ENCODE measurements at regions not wholly inside any gene's neighbourhood (a gene's known extent, or its start where the extent isn't known, plus 50 kb on each side); places are given as distances from the start of the nearest gene placed in this dataset.
"Not testable (repeated sequence)": the region's sequence is repeated elsewhere in the genome, so short reads cannot be mapped to it uniquely, and the experiment has no call there.

DNA sequence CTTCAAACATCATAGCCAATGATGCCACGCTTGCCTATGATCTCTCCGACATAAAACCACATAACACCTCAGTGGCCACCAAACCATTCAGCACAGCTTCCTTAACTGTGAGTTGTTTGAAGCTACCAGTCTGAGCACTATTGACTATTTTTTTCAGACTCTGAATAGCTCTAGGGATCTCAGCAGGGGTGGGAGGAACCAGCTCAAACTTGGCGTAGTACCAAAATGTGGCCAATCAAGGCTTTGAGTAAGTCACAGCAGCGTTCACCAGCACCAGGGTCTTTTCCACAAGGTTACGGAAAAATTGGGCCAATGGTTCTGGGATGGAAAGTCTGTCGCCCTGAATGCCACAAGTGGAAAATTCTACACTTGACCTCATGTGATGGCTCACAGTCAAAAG lies 70.6 kb downstream of the SMPDL3A start:
- DNase-seq (ENCODE audit: low spot score) = no peak

GRCh38 chr6:122861594-122861993 lies 72.5 kb downstream of the SMPDL3A start:
- DNase-seq (ENCODE audit: low spot score) = no peak

- DNase-seq (ENCODE audit: low spot score) = no peak
Observed at GRCh38 chr6:122868137-122868536, 79.1 kb downstream of the SMPDL3A start.

DNA sequence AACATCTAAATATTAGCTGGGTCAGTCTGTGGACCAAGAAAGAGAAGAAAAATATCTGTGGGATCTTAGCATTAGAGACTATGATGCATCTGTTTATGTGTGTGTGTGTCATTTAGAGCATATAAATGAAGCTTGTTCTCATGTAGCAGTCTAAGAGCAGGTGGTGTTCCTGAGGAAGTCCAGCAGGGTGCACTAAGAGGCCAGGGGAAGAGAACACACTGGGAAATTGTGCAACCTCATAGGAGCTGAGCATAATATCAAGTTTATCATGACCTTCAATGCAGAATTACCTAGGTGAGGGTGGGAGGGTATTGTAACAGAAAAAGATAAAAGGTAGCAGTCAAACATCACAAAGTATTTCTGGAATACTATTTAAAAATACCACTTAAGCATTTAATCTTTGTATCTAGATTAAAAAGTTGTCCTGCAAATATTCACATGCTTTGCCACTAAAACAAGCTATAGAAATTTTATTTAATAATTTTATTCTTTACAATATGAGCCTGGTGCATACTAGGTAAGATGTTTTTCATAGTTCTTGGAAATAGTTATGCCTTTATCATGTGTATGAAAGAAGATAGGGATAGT lies 80.5 kb downstream of the SMPDL3A start:
- peak; percentile 52 for DNase-seq (ENCODE audit: low spot score)

DNA sequence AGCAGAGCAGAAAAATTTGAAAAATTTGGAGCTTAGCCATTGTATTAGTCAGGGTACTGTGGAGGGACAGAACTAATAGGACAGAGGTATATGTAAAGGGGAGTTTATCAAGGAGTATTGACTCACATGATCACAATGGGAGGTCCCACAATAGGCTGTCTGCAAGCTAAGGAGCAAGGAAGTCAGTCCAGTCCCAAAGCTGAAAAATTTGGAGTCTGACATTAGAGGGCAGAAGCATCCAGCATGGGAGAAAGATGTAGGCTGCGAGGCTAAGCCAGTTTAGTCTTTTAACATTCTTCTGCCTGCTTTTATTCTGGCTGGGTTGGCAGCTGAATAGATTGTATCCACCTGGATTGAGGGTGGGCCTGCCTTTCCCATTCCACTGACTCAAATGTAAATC lies 82.0 kb downstream of the SMPDL3A start:
- DNase-seq (ENCODE audit: low spot score) = no peak

- peak; percentile 12 for DNase-seq (ENCODE audit: low spot score)
Observed at GRCh38 chr6:122872311-122872710, 83.3 kb downstream of the SMPDL3A start.

GRCh38 chr6:122877302-122877701 lies 88.2 kb downstream of the SMPDL3A start:
- DNase-seq (ENCODE audit: low spot score) = no peak

DNA sequence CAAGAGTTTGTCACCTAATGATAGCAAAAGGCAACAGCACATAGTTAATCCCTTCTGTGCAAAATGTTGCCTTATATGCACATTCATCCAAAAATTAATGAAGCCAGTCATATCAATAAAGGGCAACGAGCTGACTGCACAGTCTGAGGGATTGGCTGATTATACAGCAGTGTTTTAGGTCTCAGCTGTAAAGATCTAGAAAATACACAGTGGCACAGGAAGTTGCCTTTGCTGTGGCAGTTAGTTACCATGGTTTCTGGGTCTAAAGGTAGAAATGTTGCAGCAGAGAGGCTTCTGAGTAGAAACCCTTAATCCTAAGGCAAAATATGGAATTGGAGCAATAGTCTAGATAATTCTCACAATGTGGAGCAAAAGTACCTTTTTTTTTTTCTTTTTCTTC lies 89.7 kb downstream of the SMPDL3A start:
- no peak for DNase-seq (ENCODE audit: low spot score)

- no peak for DNase-seq (ENCODE audit: low spot score)
Observed at GRCh38 chr6:122886481-122886880, 97.4 kb downstream of the SMPDL3A start.

DNA sequence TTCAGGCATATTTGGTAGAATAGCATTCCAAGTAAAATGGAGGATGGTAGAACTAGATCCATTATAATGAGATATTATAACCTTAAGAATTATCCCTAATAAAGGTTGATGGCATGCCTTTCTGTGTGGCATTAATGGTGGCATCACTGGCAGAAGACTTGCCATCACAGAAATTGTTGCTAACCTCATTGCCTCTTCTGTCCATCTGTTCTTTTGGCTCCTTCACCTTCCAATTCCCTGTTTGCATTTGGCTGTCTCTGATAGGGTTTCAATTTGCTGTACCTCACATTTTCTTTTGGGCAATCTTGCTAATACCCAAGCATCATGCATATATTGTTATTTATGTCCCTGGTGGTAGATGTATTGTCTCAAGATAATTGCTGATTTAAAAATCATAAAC lies 98.9 kb downstream of the SMPDL3A start:
- no peak for DNase-seq (ENCODE audit: low spot score)

DNA sequence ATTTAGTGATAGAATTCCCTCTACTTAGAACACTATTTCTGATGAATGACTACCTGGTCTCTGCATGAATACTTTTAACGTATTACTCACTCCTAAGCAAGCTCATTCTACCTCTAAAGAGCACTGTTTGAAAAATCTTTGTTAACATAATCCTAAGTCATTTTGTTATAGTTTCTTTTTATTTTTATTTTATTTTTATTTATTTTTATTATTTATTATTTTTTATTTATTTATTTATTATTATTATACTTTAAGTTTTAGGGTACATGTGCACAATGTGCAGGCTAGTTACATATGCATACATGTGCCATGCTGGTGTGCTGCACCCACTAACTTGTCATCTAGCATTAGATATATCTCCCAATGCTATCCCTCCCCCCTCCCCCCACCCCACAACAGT lies 99.6 kb downstream of the SMPDL3A start:
- not testable (repeated sequence) for DNase-seq (ENCODE audit: low spot score)

- DNase-seq (ENCODE audit: low spot score) = no peak
Observed at GRCh38 chr6:122890250-122890649, 101.2 kb downstream of the SMPDL3A start.

DNA sequence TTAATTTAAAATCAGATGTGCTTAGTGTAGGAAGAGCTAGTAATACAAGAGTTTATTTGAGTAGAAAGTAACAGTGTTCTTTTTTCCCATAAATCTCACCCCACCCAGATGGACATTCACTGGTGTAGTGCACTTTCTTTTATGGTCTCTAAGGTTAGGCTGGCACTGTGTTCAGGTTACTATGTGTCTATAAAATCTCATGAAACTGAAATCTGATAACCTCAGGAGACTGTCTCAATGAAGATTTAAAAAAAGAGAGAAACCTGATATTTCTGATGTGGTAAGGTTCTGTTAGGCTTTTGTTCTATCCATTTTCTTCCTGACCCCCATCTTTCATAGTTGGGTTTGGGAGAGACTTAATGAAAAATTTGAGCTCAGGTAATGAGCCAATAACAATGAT lies 101.2 kb upstream of the CLVS2 start:
- DNase-seq (ENCODE audit: low spot score) = no peak

GRCh38 chr6:122902326-122902725 lies 93.7 kb upstream of the CLVS2 start:
- DNase-seq (ENCODE audit: low spot score) = no peak

GRCh38 chr6:122903266-122903915 lies 92.6 kb upstream of the CLVS2 start:
- DNase-seq (ENCODE audit: low spot score) = no peak

- DNase-seq (ENCODE audit: low spot score) = no peak
Observed at GRCh38 chr6:122904166-122904565, 91.9 kb upstream of the CLVS2 start.

- DNase-seq (ENCODE audit: low spot score) = no peak
Observed at GRCh38 chr6:122913558-122913957, 82.5 kb upstream of the CLVS2 start.

DNA sequence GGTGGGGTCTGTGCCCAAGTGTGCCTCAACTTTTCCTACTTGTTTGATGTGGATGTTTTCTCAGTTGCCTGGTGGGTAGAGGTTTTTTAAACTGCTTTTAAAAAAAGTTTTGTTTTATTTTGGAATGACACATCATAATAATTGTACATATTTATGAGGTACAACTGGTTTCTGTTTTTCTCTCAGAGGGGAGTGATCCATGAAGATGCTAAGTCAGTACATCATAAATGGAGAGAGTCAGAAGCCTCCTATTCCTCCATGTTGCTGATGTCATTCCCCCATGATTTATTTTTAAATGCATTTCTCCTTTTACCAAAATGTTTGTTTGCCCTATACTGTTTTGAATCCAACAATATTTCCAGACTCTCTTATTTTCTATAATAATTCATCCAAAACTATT lies 77.3 kb upstream of the CLVS2 start:
- DNase-seq (ENCODE audit: low spot score) = no peak

GRCh38 chr6:122930252-122931180 lies 65.5 kb upstream of the CLVS2 start:
- no peak for DNase-seq (ENCODE audit: low spot score)

GRCh38 chr6:122931916-122932315 lies 64.1 kb upstream of the CLVS2 start:
- no peak for DNase-seq (ENCODE audit: low spot score)

GRCh38 chr6:122944936-122945335 lies 51.1 kb upstream of the CLVS2 start:
- not testable (repeated sequence) for DNase-seq (ENCODE audit: low spot score)

Measured in kidney tubule cell (primary cell).